Rectal smooth muscle tissue (tissue), 1 donor: ENCODE measurements at regions not wholly inside any gene's neighbourhood (a gene's known extent, or its start where the extent isn't known, plus 50 kb on each side); places are given as distances from the start of the nearest gene placed in this dataset.

Experiments
- H3K27ac ChIP-seq: one replicate; pipeline ENCODE4 v1.7.0; 2013; ENCODE audit warnings: low read depth, low read length, inconsistent platforms
- H3K27me3 ChIP-seq: one replicate; pipeline ENCODE4 v1.7.0; 2013; ENCODE audit warnings: low read length; ENCODE audit not compliant: control insufficient read depth, insufficient read depth
- H3K36me3 ChIP-seq: one replicate; pipeline ENCODE4 v1.7.0; 2013; ENCODE audit warnings: low read length; ENCODE audit not compliant: control insufficient read depth, insufficient read depth
- H3K4me1 ChIP-seq: one replicate; pipeline ENCODE4 v1.7.0; 2013; ENCODE audit warnings: low read length; ENCODE audit not compliant: control insufficient read depth, insufficient read depth
- H3K4me3 ChIP-seq: one replicate; pipeline ENCODE4 v1.7.0; 2013; ENCODE audit warnings: low read length
- H3K9ac ChIP-seq: one replicate; pipeline ENCODE4 v1.7.0; 2013; ENCODE audit warnings: low read length

- no peaks in the 10 kb centered on the region for H3K4me1 ChIP-seq
- H3K27ac ChIP-seq = no peak overlapping the region
- H3K27me3 ChIP-seq = no peaks in the 10 kb centered on the region
- H3K4me3 ChIP-seq = no peak overlapping the region
- H3K36me3 ChIP-seq = no peaks in the 10 kb centered on the region
- no peak overlapping the region for H3K9ac ChIP-seq
Measured at GRCh38 chr11:27926486-27926885, 181.5 kb downstream of the KIF18A start.

- Histone ChIP-seq H3K27me3 (no peaks in the 10 kb centered on the region), H3K27ac (no peak overlapping the region), H3K36me3 (no peaks in the 10 kb centered on the region), H3K9ac (no peak overlapping the region), H3K4me1 (no peaks in the 10 kb centered on the region), H3K4me3 (no peak overlapping the region)
Measured at GRCh38 chr11:27921472-27921871, 186.5 kb downstream of the KIF18A start.

GRCh38 chr11:27916541-27917100 lies 191.3 kb downstream of the KIF18A start:
- Histone ChIP-seq H3K27me3 (no peaks in the 10 kb centered on the region), H3K4me1 (no peaks in the 10 kb centered on the region), H3K36me3 (no peaks in the 10 kb centered on the region), H3K9ac (no peak overlapping the region), H3K4me3 (no peak overlapping the region), H3K27ac (no peak overlapping the region)

- Histone ChIP-seq H3K4me3 (no peak overlapping the region), H3K36me3 (no peaks in the 10 kb centered on the region)
Measured at GRCh38 chr11:27914080-27914479, 193.9 kb downstream of the KIF18A start.

GRCh38 chr11:27913650-27914049 lies 194.3 kb downstream of the KIF18A start:
- Histone ChIP-seq H3K4me1 (no peaks in the 10 kb centered on the region), H3K9ac (no peak overlapping the region), H3K27ac (no peak overlapping the region), H3K27me3 (no peaks in the 10 kb centered on the region), H3K4me3 (no peak overlapping the region), H3K36me3 (no peaks in the 10 kb centered on the region)

More at GRCh38 chr11:27914080-27914479, 193.9 kb downstream of the KIF18A start:
- H3K9ac ChIP-seq = no peak overlapping the region
- no peak overlapping the region for H3K27ac ChIP-seq
- no peaks in the 10 kb centered on the region for H3K27me3 ChIP-seq
- H3K4me1 ChIP-seq = no peaks in the 10 kb centered on the region

GRCh38 chr11:27912916-27913315 lies 195.0 kb downstream of the KIF18A start:
- Histone ChIP-seq H3K27me3 (no peaks in the 10 kb centered on the region), H3K36me3 (no peaks in the 10 kb centered on the region), H3K4me3 (no peak overlapping the region), H3K4me1 (no peaks in the 10 kb centered on the region), H3K9ac (no peak overlapping the region), H3K27ac (no peak overlapping the region)

GRCh38 chr11:27910186-27910931 lies 197.6 kb downstream of the KIF18A start:
- Histone ChIP-seq H3K36me3 (no peaks in the 10 kb centered on the region), H3K4me1 (no peaks in the 10 kb centered on the region), H3K9ac (no peak overlapping the region), H3K27me3 (no peaks in the 10 kb centered on the region), H3K4me3 (no peak overlapping the region), H3K27ac (no peak overlapping the region)

GRCh38 chr11:27909386-27909785 lies 198.6 kb downstream of the KIF18A start:
- no peak overlapping the region for H3K27ac ChIP-seq
- H3K36me3 ChIP-seq = no peaks in the 10 kb centered on the region
- H3K27me3 ChIP-seq = no peaks in the 10 kb centered on the region
- H3K9ac ChIP-seq = no peak overlapping the region
- no peak overlapping the region for H3K4me3 ChIP-seq
- no peaks in the 10 kb centered on the region for H3K4me1 ChIP-seq

- no peaks in the 10 kb centered on the region for H3K4me1 ChIP-seq
- no peak overlapping the region for H3K9ac ChIP-seq
- no peaks in the 10 kb centered on the region for H3K27me3 ChIP-seq
- H3K27ac ChIP-seq = no peak overlapping the region
- H3K4me3 ChIP-seq = no peak overlapping the region
- H3K36me3 ChIP-seq = no peaks in the 10 kb centered on the region
Measured at GRCh38 chr11:27908621-27909020, 199.3 kb downstream of the KIF18A start.

- no peak overlapping the region for H3K4me3 ChIP-seq
- no peaks in the 10 kb centered on the region for H3K27me3 ChIP-seq
- no peaks in the 10 kb centered on the region for H3K36me3 ChIP-seq
- H3K27ac ChIP-seq = no peak overlapping the region
- no peak overlapping the region for H3K9ac ChIP-seq
- H3K4me1 ChIP-seq = no peaks in the 10 kb centered on the region
Measured at GRCh38 chr11:27907530-27907929, 200.4 kb downstream of the KIF18A start.

- Histone ChIP-seq H3K27ac (no peak overlapping the region), H3K4me3 (no peak overlapping the region), H3K27me3 (no peaks in the 10 kb centered on the region), H3K9ac (no peak overlapping the region), H3K36me3 (no peaks in the 10 kb centered on the region), H3K4me1 (no peaks in the 10 kb centered on the region)
Measured at GRCh38 chr11:27907091-27907490, 200.9 kb downstream of the KIF18A start.

GRCh38 chr11:27904358-27905055 lies 203.4 kb downstream of the KIF18A start:
- no peak overlapping the region for H3K27ac ChIP-seq
- no peaks in the 10 kb centered on the region for H3K36me3 ChIP-seq
- no peaks in the 10 kb centered on the region for H3K27me3 ChIP-seq
- H3K4me3 ChIP-seq = no peak overlapping the region
- no peaks in the 10 kb centered on the region for H3K4me1 ChIP-seq
- H3K9ac ChIP-seq = no peak overlapping the region
